ENCODE measurements at regions not wholly inside any gene's neighbourhood (a gene's known extent, or its start where the extent isn't known, plus 50 kb on each side); places are given as distances from the start of the nearest gene placed in this dataset.

DNA sequence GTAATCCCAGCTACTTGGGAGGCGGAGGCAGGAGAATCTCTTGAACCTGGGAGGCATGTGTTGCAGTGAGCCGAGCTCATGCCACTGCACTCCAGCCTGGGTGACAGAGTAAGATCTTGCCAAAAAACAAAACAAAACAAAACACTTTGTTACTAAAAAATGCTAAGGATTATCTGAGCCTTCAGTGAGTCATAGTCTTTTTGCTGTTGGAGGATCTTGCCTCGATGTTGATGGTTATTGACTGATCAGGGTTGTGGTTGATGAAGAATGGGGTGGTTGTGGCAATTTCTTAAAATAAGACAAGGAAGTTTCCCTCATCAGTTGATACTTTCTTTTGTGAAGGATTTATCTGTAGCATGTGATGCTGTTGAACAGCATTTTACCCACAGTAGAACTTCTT, 196.8 kb upstream of the HDDC2 start:
- no peak for DNase-seq

DNA sequence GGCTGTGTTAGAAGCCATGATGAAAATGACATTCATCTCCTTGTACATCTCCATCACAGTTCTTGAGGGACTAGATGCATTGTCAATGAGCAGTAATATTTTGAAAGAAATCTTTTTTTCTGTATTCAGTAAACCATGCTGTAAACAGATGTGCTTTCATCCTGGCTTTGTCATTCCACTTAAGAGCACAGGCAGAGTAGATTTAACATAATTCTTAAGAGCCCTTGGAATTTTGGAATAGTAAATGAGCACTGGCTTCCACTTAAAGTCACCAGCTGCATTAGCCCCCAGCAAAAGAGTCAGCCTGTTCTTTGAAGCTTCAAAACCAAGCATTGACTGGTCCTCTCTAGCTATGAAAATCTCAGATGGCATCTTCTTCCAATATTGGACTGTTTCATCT, 197.8 kb upstream of the HDDC2 start:
- DNase-seq: no peak

DNA sequence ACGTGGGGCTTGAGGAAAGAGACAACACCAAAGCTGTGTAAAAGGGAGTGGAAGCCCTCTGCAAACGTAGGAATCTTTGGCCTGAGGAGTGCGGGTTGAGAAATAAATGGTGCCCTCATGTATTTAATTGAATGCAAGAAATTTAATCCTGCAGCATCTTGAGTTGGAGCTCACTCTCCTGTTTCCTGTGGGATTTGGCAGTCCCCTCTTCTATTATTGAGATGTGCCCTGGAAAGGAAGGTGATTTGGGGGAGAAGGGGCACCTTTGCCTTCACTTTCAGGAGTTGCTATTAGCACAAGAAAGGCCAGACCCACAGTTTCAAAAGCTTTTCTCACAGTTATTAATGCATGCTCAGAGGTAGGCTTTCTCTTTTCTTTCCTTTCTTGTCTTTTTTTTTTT, 201.4 kb upstream of the HDDC2 start:
- DNase-seq: no peak

DNA sequence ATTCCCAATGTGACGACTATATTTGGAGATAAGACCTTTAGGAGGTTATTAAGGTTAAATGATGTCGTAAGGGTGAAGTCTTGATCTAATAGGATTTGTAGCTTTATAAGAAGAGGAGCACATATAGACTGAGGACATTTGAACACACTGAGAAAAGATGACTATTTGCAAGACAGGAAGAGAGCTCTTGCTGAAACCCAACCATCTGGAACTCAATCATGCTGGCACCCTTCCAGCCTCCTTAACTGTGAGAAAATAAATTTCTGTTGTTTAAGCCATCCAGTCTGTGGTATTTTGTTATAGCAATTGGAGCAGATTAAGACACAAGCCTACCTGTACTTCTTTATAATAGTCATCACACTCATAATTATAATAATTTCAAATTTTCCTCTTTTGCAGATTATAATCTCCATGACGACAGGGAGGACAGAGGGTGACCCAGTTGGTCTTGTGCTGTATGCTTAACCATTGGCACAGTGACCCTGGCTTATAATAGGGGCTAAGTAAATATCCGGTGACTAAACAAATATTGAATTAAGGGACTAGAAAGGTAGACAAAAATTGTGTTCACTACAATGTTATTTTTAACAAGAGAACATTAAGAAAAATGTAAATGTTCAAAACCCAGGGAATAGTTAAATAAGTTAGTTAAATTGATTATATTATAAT, 206.4 kb upstream of the HDDC2 start:
- DNase-seq: peak; percentile 70

DNA sequence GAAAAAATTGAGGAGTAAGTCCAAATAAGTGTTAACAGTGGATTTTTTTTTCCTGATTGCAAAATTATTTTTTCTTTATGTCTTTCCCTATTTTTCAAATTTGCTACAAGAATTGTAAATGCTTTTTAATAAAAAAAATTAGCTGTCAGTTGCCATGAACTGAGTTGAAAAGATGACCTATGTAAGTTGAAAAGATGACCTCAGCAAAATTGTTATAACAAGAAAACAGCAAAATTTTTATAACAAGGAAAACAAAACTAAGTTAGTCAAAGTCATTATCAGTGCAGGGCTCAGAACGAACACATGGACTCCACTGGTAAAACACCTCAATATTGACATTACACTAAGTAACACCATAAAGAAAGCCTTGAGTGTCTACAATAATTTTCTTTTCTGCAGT, 207.0 kb upstream of the HDDC2 start:
- no peak for DNase-seq

DNA sequence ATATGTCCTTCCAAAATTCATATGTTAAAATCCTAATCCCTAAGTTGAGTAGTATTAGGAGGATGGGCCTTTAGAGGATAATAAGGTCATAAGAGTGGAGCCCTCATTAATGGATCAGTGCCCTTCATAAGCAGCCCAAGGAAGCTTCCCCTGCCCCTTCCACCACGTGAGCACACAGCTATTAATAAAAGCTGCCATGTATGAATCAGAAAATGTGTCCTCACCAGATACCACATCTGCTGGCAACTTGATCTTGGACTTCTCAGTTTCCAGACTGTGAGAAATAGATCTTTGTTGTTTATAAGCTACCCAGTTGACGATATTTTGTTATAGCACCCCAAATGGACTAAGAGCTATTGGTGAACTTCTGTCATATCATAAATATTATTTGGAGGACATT, 207.7 kb upstream of the HDDC2 start:
- DNase-seq: no peak

DNA sequence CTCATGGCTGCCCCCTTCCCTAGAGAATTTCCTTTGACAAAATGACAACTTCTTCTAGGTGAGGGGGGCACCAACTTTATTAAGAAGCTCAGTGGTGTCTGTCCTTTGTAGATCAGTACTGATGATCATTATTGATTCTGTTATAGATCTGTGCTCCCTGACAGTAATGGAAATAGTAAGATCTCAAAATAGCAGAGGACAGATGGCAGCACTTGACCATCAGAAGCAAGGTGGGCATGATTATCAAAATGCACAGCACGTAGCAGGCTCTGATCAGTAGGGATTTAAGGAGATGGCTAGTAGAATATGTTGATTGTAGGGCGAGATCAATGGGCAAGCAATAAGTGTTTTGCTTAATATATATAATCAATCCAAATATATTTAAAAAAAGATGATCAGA, 208.6 kb upstream of the HDDC2 start:
- no peak for DNase-seq

DNA sequence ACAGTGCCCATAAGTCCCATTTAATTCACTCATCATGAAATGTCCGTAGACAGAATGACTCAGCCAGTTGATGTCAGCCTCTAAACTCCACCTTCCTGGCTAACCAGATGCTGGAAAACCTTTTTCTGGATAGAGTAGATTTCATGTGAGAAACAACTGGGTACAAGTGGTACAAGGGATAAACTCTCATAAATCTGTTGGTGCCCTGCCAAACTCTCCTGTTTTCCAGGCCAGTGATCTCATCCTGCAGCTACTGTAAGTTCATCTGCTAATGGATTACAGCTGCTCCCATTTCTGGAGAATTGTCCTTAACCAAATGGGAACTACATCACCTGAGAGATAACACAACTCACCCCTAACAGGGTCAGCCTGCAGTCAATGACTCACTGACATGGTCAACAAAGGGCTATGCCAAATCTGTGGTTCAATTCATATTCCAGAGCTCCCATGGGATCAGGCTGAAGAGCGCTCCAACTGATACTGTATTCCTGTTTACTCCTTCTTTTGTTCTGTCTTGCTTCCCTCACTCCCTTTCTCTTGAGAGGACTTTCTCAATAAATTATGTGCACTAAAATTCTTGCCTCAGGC, 210.1 kb upstream of the HDDC2 start:
- peak; percentile 39 for DNase-seq

DNA sequence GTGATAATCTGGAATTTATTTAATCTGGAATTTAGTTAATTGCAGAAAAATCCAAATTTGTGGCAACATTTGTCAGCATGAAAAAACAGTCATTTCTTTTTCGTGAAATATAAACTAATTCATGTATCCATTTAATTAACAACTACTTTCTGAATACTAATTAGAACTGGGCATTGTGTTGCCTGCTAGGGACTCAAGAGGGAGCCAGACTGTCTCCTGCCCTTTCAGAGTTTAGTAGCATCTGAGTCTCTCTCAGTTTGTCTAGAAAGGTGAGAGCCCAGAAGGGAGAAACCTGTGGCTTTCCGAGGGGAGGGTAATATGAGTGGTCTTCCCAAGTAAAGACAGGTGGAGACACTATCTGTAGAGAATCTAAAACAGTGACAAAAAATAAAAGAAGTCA, 210.9 kb upstream of the HDDC2 start:
- DNase-seq: no peak

DNA sequence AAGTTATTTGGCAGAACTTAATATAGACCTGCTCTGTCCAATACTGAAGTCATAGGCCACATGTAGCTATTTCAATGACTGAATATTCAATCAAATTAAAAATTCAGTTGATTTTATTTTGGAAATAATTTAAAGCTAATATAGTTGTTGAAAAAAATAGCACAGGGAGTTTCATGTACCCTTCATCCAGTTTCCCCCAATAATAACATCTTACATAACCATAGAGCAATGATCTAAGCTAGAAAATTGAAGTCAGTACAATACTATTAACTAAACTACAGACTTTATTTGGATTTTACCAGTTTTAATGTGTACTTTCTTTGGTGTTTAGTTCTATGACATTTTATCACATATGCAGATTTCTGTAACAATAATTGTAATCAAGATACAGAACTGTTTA, 212.2 kb upstream of the HDDC2 start:
- DNase-seq: no peak

DNA sequence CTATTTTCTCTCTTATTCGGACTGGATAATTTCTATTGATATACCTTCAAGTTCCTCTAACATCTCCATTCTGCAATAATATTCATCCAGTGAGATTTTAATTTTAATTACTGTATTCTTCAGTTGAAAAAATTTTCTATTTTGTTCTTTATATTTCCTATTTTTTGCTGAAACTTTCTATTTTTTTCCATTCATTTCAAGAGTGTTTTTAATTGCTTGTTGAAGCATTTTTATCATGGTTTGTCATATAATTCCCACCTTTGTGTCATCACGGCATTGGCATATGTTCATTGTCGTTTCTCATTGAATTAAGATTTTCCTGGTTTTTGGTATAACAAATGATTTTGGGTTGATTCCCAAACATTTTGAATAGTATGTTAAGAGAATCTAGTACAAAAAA, 214.9 kb upstream of the HDDC2 start:
- no peak for DNase-seq

DNA sequence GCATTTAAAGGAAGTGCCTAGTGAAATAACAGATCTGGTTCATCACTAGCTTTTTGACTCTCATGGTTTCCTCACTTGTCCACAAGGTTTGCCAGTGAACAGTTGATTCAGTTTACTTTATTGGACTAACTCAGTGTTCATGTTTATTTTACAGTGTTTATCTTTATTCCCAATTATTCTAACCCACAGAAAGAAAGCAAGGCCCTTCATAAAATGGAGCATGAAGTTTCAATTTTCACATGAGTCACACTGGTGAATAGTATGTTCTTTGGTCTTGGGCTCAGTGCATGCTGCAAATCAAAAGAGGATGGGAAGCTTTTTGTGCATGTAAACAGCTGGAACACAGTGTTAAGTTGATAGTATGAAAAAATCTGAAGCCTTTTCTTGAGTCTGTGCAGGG, 217.6 kb upstream of the HDDC2 start:
- DNase-seq: no peak

DNA sequence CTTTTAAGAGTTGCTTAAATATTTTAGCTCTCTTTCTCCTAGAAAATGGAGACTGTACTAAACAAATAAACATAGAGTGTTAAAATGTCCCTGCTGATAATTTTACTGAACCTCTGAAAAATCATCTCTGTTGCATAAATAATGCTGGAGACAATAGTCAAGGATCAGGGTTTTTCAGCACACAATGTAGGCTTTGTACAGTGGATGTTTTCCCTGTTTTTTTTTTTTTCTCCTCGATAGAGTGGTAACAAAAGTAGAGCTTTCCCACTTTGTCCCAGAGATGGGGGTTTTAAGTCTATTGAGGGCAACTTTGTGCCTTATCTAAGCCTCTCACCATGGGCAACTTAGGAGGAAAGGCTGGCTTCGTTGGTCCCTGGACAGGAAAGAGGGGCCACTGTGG, 222.6 kb upstream of the HDDC2 start:
- DNase-seq: no peak

DNA sequence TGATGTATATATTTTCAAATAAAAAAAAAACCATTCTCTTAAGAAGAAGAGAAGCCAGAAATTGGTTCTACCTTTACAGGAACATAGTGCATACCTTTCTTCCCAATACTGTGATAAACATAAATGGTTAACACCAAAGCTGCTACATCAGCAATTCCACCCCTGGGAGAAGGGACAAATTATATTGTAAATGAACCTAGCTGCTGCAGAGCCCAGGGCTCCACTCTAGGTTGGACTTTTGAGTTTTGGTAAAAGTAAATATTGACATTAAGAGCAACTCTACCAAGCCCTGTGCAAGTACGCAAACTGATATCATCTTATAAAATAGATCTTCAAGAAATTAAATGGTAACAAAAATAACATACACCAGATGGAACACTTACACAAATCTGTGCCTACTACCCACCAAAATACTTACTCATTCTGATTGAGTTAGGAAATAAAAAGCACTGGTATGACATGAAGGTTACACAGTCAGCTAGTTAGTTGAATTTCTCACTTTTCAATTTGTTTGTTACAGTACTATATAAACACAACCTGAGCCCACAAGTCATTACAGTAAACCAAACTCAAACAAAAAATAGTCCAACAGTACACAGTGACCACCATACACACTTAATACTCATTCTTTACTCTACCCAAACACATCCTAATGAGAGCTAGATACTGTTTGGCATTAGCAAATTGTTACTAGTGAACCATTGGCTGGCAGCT, 223.3 kb upstream of the HEY2 start:
- DNase-seq: no peak

DNA sequence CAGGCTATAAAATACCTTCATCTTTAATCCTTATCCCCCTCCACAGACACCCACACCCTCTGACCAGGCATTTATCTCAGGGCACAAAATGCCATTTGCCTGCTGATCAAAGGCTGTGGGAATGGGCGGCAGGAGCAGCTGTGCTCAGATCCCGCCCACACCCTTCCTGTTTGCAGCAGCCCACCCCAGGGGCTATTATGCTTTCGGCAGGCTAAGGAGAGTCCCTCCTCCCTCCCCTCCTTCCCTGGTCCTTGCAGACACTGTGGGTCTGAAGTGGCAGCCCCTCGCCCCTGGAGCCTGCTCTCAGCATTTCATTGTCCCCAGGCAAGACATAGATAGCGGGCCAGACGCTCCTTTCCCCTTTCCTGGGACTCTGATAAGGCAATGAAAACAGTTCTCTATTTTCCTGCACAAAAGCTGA, 220.8 kb upstream of the HEY2 start:
- no peak for DNase-seq

DNA sequence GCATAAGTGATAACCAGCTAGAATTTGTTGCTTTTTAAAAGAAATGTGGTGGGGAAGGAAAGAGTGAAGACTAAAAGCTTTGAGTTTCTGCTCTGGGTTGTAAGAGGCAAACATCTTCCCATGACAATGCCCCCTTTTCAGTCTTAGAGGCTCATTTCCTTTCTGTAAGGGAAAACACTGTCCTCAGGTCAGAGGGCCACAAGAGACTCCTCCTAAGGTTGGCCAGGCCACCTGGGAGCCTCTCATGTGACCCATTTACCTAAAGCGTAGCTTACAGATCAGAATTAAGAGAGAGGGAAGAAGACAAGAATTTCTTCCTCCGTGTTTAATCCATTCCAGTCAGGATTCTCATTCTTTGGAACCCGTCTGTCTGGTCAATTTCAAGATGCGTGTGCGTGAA, 220.4 kb upstream of the HEY2 start:
- no peak for DNase-seq

DNA sequence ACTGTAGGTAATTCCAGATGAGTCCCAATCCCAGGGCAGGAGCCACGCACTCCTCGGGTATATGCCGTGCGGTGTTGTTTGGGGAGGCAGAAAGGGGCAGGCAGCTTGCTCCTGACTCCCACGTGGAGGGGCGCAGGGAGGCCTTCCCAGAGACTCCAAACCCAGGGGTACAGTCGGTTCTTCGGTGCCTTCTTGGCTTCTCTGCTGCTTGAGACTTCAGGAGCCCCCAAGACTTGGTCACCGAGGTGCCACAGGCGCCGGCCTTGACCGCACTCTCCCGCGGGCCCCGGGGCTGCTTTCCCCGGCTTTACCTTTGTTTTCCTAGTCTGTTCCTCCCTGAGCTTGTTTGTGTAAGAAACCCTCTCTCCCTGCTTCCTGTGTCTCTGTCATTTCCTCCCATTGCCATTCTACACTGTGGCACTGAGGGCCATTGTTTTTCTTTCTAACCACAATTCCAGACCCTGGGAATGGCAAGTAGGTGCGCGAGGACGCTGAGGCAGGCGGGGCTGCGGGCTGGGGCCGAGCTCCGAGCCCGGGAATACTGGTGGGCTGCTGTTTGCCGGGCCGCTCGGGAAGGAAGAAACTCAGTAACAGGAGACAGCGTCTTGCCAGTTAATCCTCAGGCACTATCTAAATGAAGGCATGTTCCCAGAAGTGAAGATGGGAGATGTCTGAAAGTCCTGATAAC, 215.6 kb upstream of the HEY2 start:
- DNase-seq: no peak

DNA sequence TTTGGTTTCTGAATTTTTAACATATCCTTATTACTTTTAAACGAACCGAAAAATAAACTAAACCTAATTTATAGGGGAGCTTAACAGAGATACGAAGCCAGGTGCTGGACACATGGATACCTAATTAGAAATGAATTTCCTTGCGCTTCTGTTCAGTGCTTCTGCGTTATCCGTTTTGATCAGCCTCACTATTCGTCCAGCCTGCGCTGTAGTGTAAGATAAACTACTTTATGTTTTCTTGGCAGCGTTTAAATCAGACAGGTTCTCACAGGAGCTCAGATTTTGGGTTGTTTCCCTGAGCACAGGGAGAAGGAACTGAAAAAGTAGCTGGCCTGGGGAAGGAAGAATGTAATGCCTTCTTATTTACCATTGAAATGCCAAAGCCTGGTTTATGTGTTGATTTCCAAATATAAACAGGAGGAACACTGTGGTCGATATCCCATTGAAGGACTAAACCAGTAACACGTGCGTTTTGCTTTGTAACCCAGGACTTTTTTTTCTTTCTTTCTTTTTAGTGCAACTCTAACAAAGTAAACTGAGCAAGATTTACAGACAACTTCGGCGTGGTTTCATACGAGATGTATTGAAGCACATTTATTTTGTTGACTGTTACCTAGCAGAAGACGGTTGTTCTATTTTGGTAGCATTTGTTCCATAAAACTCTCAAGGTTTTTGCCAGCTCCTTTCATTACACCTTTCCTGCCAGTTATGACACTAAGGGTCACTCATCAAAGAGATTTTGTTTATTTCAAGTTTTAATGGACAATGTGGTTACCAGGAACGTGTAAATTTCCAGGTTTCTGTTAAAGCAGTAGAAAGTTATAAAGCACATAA, 214.8 kb upstream of the HEY2 start:
- DNase-seq: no peak

DNA sequence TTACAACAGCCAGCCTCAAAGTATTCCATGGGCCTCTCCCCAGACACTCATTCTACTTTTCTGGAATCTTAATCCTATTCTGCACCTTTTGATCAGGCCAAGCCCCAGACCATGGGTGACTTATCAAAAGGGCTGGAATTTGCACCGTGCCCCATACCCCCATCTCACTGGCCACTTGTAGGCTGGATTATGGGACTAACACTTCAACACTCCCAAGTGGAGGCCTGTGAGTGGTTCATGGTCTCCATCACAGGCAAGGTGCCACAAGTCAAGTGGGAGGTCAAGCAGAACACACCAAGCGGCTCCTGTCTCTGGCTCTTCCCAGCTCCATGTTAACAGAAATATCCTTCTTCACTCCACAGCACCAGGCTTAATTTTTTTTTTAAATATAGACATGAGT, 212.3 kb upstream of the HEY2 start:
- DNase-seq: no peak

DNA sequence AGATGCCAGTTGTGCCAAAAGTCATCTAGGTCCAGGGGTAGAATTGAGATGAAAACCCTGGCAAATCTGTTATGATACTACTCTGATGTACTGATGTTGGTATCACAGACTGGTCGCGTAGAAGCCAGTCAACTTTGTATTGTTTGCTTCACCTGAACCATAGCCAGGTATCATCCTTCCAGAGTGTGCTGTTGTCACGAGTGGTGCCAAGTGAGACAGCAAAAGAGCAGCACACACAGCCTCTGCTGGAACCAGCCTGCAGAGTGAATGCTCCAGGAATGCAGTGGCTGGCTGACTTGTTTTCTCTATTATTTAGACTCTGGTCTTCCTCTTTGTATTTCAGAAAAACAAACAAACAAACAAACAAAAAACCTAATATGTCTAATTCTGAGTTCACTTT, 209.5 kb upstream of the HEY2 start:
- no peak for DNase-seq

DNA sequence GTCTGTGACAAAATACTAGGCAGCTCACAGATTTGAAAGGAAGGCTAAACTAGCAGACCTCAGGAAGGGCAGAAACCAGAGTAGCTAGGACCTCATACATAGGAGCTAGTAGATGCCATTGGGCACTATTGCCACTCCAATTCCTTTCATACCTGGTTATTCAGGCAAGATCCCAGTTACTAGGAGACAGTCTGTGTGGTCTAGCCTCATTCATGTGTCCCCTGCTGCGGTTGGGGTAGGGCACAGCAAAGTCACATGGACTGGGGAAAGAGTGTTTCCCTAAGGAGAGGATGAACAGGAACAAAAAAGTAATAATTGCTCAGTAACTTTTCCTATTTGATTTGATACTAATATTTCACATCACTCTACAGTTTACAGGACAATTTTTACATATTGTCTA, 204.6 kb upstream of the HEY2 start:
- no peak for DNase-seq

DNA sequence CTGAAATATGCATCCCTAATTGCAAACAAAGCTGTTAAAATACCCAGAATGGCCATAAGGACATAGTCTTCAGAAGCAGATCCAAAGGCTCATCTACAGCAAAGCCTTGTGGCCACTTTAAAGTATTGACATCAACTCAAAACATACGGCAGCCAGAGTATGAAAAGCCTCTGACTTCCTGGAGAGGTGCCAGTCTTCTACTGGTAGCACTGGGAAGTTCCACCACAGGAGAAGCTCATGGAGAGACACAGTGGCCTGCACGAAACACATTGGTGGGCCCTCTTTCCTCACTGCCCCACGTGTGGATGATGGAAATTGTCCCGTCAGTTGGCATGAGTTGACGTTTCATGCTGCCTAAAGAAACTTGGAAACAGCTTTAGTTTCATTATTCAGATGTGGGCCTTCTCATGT, 202.6 kb upstream of the HEY2 start:
- peak; percentile 30 for DNase-seq

DNA sequence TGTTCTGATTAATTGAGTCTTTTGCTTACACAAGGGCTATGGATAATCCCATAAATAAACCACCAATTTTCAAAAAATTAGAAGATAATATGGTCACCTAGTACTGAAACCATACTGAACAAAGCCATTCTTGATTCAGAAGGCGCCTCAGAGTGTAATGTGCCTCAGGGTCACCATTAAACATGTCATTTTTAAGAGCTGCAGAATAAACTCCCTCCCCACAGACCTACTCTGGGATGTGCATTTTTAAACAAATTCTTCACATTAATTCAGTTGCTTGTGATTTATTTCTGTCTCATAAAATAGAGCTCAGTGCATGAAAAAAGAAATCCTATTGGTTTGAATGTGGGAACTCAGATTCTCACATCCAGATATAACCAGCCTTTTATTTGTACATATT, 202.1 kb upstream of the HEY2 start:
- no peak for DNase-seq

All from DMS 273 treated with DMSO at 0.1 percent for 48 hours (cell line).